NCI-H510A (cell line): ENCODE measurements at regions not wholly inside any gene's neighbourhood (a gene's known extent, or its start where the extent isn't known, plus 50 kb on each side); places are given as distances from the start of the nearest gene placed in this dataset.

Experiments
- DNase-seq: peaks from one replicate; lab custom pipeline; 2025; lab: John Stamatoyannopoulos, UW

GRCh38 chr2:19846567-19846966, 55.2 kb downstream of the TTC32 start:
- no peak for DNase-seq

GRCh38 chr2:19846030-19846429, 55.8 kb downstream of the TTC32 start:
- DNase-seq: no peak

- DNase-seq: no peak
Observed at GRCh38 chr2:19845323-19845920, 56.4 kb downstream of the TTC32 start.

- no peak for DNase-seq
Observed at GRCh38 chr2:19844750-19845149, 57.0 kb downstream of the TTC32 start.

- DNase-seq: no peak
Observed at GRCh38 chr2:19843992-19844515, 57.7 kb downstream of the TTC32 start.

GRCh38 chr2:19841918-19842693, 59.7 kb downstream of the TTC32 start:
- DNase-seq: no peak

GRCh38 chr2:19839438-19839837, 62.3 kb downstream of the TTC32 start:
- DNase-seq: no peak

GRCh38 chr2:19838616-19839015, 63.2 kb downstream of the TTC32 start:
- DNase-seq: no peak

GRCh38 chr2:19837235-19837766, 64.5 kb downstream of the TTC32 start:
- no peak for DNase-seq

- no peak for DNase-seq
Observed at GRCh38 chr2:19835781-19836281, 66.0 kb downstream of the TTC32 start.

GRCh38 chr2:19833978-19834377, 67.8 kb downstream of the TTC32 start:
- no peak for DNase-seq

- no peak for DNase-seq
Observed at GRCh38 chr2:19829672-19830071, 72.1 kb downstream of the TTC32 start.

- no peak for DNase-seq
Observed at GRCh38 chr2:19826874-19827273, 74.9 kb downstream of the TTC32 start.

- no peak for DNase-seq
Observed at GRCh38 chr2:19823507-19823906, 78.3 kb downstream of the TTC32 start.

GRCh38 chr2:19819097-19820065, 82.4 kb downstream of the TTC32 start:
- DNase-seq: no peak

- DNase-seq: no peak
Observed at GRCh38 chr2:19818543-19818942, 83.2 kb downstream of the TTC32 start.

GRCh38 chr2:19818039-19818438, 83.7 kb downstream of the TTC32 start:
- no peak for DNase-seq

- no peak for DNase-seq
Observed at GRCh38 chr2:19815746-19816145, 86.0 kb downstream of the TTC32 start.

- no peak for DNase-seq
Observed at GRCh38 chr2:19812166-19812565, 89.6 kb downstream of the TTC32 start.

- no peak for DNase-seq
Observed at GRCh38 chr2:19811186-19811585, 90.6 kb downstream of the TTC32 start.

- no peak for DNase-seq
Observed at GRCh38 chr2:19810637-19811036, 91.1 kb downstream of the TTC32 start.

- DNase-seq: no peak
Observed at GRCh38 chr2:19810148-19810547, 91.6 kb downstream of the TTC32 start.
